ENCODE measurements at regions not wholly inside any gene's neighbourhood (a gene's known extent, or its start where the extent isn't known, plus 50 kb on each side); places are given as distances from the start of the nearest gene placed in this dataset.

DNA sequence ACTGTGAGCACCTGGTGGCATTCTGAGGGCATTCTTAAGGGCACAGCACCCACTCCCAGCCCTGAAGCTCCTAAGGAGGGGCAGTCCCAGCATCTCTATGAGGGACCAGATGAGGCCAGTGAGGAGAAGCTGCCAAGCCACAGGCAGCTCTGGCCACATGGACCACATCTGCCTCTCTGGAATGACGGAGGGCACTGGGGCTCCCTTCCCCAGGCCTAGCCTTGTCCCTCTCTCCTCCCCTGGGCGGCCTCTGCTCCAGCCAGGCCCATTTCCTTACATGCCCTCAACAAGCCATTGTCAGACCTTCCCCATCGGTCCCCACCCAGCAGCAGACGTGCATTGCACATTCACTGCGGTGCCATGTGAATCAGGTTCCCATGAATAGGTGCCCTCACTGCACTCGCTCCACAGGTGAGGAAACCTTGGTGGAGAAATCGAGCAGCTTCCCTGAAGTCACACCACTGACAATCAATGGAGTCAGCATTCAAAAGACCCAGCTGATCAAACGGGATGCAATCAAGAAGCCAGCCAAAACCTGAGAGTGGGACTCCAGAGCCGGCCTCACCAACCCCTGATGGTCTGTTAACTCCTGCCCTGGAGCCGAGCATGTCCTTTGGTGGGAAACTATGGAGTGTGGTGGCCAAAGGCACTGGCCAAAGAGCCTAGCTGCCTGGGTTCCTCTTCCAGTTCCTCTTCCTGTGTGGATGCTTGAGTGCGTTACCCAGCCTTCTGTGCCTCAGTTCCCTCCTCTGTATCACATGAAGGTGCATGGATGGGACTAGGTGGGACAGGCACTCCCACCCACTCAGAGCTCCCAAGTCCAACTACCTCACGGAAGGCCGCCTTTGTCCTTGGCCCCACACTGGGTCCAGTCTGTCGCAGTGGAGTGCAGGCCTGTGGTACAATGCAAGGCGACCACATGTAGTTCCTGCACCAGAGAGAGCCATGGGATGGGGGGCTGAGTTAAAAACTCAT lies 147.3 kb downstream of the ZFP36L2 start:
- H3K9ac ChIP-seq (ENCODE audit: low read depth in 1 of 2, low read length in 2 of 2): no peak overlapping the region
- peaks cover 35 to 38% of the 10 kb centered on the region in 2 donors for H3K4me1 ChIP-seq (ENCODE audit: control insufficient read depth in 1 of 2, insufficient read depth in 2 of 2, low read length in 2 of 2)
- H3K36me3 ChIP-seq (ENCODE audit: control insufficient read depth in 1 of 2, insufficient read depth in 2 of 2, low read length in 2 of 2): no peaks in the 10 kb centered on the region
- H3K27me3 ChIP-seq (ENCODE audit: control insufficient read depth in 1 of 2, insufficient read depth in 2 of 2, low read length in 2 of 2): no peaks in the 10 kb centered on the region
- H3K9me3 ChIP-seq (ENCODE audit: control insufficient read depth in 1 of 2, low read length in 2 of 2): no peaks in the 10 kb centered on the region
- H3K27ac ChIP-seq (ENCODE audit: low read depth, low read length): no peak overlapping the region
- no peak overlapping the region for H3K4me3 ChIP-seq (ENCODE audit: low read depth in 1 of 2, low read length in 2 of 2)

- no peaks in the 10 kb centered on the region for H3K27me3 ChIP-seq (ENCODE audit: control insufficient read depth in 1 of 2, insufficient read depth in 2 of 2, low read length in 2 of 2)
- H3K9ac ChIP-seq (ENCODE audit: low read depth in 1 of 2, low read length in 2 of 2): no peak overlapping the region
- H3K4me1 ChIP-seq (ENCODE audit: control insufficient read depth in 1 of 2, insufficient read depth in 2 of 2, low read length in 2 of 2): peaks cover 35 to 39% of the 10 kb centered on the region in 2 donors
- H3K27ac ChIP-seq (ENCODE audit: low read depth, low read length): no peak overlapping the region
- H3K36me3 ChIP-seq (ENCODE audit: control insufficient read depth in 1 of 2, insufficient read depth in 2 of 2, low read length in 2 of 2): no peaks in the 10 kb centered on the region
- no peaks in the 10 kb centered on the region for H3K9me3 ChIP-seq (ENCODE audit: control insufficient read depth in 1 of 2, low read length in 2 of 2)
- H3K4me3 ChIP-seq (ENCODE audit: low read depth in 1 of 2, low read length in 2 of 2): no peak overlapping the region
These were observed 148.1 kb downstream of the ZFP36L2 start for GRCh38 chr2:43078301-43078700.

DNA sequence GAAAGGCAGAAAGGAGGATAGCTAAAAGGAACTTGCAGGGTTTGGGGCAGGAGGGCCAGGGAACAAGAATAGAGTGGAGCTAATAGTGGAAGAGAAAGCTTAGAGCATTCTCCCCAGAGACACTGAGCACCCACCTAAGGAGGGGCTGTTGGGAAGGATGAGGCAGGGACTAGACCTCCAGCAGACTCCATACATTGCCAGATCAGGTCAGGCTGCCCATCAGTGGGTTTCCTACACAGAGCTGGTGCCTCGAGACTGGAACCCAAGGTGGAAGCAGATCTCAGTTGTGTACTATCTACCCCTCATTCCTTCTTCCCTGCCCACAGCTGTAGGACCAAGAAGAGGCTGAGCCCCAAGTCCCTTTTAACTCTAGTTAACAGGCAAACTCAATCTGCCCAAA lies 148.5 kb downstream of the ZFP36L2 start:
- no peak overlapping the region for H3K9ac ChIP-seq (ENCODE audit: low read depth in 1 of 2, low read length in 2 of 2)
- H3K4me1 ChIP-seq (ENCODE audit: control insufficient read depth in 1 of 2, insufficient read depth in 2 of 2, low read length in 2 of 2): peaks cover 33 to 37% of the 10 kb centered on the region in 2 donors
- no peaks in the 10 kb centered on the region for H3K9me3 ChIP-seq (ENCODE audit: control insufficient read depth in 1 of 2, low read length in 2 of 2)
- no peaks in the 10 kb centered on the region for H3K36me3 ChIP-seq (ENCODE audit: control insufficient read depth in 1 of 2, insufficient read depth in 2 of 2, low read length in 2 of 2)
- no peaks in the 10 kb centered on the region for H3K27me3 ChIP-seq (ENCODE audit: control insufficient read depth in 1 of 2, insufficient read depth in 2 of 2, low read length in 2 of 2)
- no peak overlapping the region for H3K4me3 ChIP-seq (ENCODE audit: low read depth in 1 of 2, low read length in 2 of 2)
- no peak overlapping the region for H3K27ac ChIP-seq (ENCODE audit: low read depth, low read length)

DNA sequence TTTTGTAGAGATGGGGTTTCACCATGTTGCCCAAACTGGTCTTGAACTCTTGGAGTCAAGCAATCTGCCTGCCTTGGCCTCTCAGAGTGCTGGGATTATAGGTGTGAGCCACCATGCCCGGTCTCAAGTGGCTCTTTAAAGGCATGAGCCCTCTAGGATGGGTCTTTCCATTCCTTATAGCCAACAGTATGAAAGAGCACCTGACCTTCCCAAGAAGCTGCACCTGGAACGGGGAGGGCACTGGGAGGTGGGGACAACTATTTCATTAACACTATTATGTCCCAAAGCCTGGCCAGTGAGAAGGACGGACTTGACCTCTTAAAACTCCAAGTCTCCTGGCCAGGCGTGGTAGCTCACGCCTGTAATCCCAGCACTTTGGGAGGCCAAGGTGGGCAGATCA lies 149.7 kb downstream of the ZFP36L2 start:
- H3K27me3 ChIP-seq (ENCODE audit: control insufficient read depth in 1 of 2, insufficient read depth in 2 of 2, low read length in 2 of 2): no peaks in the 10 kb centered on the region
- no peak overlapping the region for H3K27ac ChIP-seq (ENCODE audit: low read depth, low read length)
- no peaks in the 10 kb centered on the region for H3K9me3 ChIP-seq (ENCODE audit: control insufficient read depth in 1 of 2, low read length in 2 of 2)
- peaks cover 29 to 36% of the 10 kb centered on the region in 2 donors for H3K4me1 ChIP-seq (ENCODE audit: control insufficient read depth in 1 of 2, insufficient read depth in 2 of 2, low read length in 2 of 2)
- H3K36me3 ChIP-seq (ENCODE audit: control insufficient read depth in 1 of 2, insufficient read depth in 2 of 2, low read length in 2 of 2): no peaks in the 10 kb centered on the region
- H3K9ac ChIP-seq (ENCODE audit: low read depth in 1 of 2, low read length in 2 of 2): no peak overlapping the region
- no peak overlapping the region for H3K4me3 ChIP-seq (ENCODE audit: low read depth in 1 of 2, low read length in 2 of 2)

GRCh38 chr2:43075811-43076585 lies 150.4 kb downstream of the ZFP36L2 start:
- no peak overlapping the region for H3K9ac ChIP-seq (ENCODE audit: low read depth in 1 of 2, low read length in 2 of 2)
- no peaks in the 10 kb centered on the region for H3K36me3 ChIP-seq (ENCODE audit: control insufficient read depth in 1 of 2, insufficient read depth in 2 of 2, low read length in 2 of 2)
- H3K4me3 ChIP-seq (ENCODE audit: low read depth in 1 of 2, low read length in 2 of 2): no peak overlapping the region
- H3K9me3 ChIP-seq (ENCODE audit: control insufficient read depth in 1 of 2, low read length in 2 of 2): no peaks in the 10 kb centered on the region
- no peaks in the 10 kb centered on the region for H3K27me3 ChIP-seq (ENCODE audit: control insufficient read depth in 1 of 2, insufficient read depth in 2 of 2, low read length in 2 of 2)
- H3K27ac ChIP-seq (ENCODE audit: low read depth, low read length): peak overlapping the region; percentile 37
- peaks cover 31 to 37% of the 10 kb centered on the region in 2 donors for H3K4me1 ChIP-seq (ENCODE audit: control insufficient read depth in 1 of 2, insufficient read depth in 2 of 2, low read length in 2 of 2)

DNA sequence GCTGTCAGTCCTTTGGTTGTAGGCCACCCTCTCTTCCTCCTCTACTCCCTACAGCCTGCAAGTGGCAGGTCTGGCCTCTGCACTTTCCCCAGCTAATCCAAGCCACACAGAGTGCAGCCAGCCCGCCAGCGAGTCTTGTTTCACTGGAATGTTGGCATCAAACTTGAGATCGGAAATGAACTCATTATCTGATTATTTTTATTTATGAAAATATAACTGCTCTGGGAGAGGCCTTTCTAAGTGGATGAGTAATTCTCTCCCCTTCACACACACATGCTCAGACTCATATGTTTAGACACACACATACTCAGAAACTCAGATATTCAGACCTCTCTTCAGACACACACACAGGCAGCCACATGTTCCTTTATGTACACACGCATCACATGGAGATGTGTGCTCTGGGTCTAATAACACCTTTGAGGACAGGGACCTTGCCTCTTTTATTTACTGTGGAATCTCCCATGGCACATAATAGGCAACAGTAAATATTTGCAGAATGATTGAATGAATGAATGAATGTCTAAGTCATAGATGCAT lies 151.3 kb downstream of the ZFP36L2 start:
- Histone ChIP-seq H3K4me1 (ENCODE audit: control insufficient read depth in 1 of 2, insufficient read depth in 2 of 2, low read length in 2 of 2) (peaks cover 33 to 40% of the 10 kb centered on the region in 2 donors), H3K27me3 (ENCODE audit: control insufficient read depth in 1 of 2, insufficient read depth in 2 of 2, low read length in 2 of 2) (no peaks in the 10 kb centered on the region), H3K4me3 (ENCODE audit: low read depth in 1 of 2, low read length in 2 of 2) (no peak overlapping the region), H3K9ac (ENCODE audit: low read depth in 1 of 2, low read length in 2 of 2) (no peak overlapping the region), H3K9me3 (ENCODE audit: control insufficient read depth in 1 of 2, low read length in 2 of 2) (no peaks in the 10 kb centered on the region), H3K36me3 (ENCODE audit: control insufficient read depth in 1 of 2, insufficient read depth in 2 of 2, low read length in 2 of 2) (no peaks in the 10 kb centered on the region), H3K27ac (ENCODE audit: low read depth, low read length) (peak overlapping the region; percentile 57)

- H3K9ac ChIP-seq (ENCODE audit: low read depth in 1 of 2, low read length in 2 of 2): no peak overlapping the region
- H3K4me1 ChIP-seq (ENCODE audit: control insufficient read depth in 1 of 2, insufficient read depth in 2 of 2, low read length in 2 of 2): peaks cover 37 to 45% of the 10 kb centered on the region in 2 donors
These were observed 151.8 kb downstream of the ZFP36L2 start for GRCh38 chr2:43074592-43075053.

GRCh38 chr2:43074052-43074451 lies 152.4 kb downstream of the ZFP36L2 start:
- Histone ChIP-seq H3K27ac (ENCODE audit: low read depth, low read length) (no peak overlapping the region), H3K9ac (ENCODE audit: low read depth in 1 of 2, low read length in 2 of 2) (no peak overlapping the region), H3K9me3 (ENCODE audit: control insufficient read depth in 1 of 2, low read length in 2 of 2) (no peaks in the 10 kb centered on the region), H3K4me1 (ENCODE audit: control insufficient read depth in 1 of 2, insufficient read depth in 2 of 2, low read length in 2 of 2) (peaks cover 37 to 45% of the 10 kb centered on the region in 2 donors), H3K27me3 (ENCODE audit: control insufficient read depth in 1 of 2, insufficient read depth in 2 of 2, low read length in 2 of 2) (no peaks in the 10 kb centered on the region), H3K4me3 (ENCODE audit: low read depth in 1 of 2, low read length in 2 of 2) (no peak overlapping the region), H3K36me3 (ENCODE audit: control insufficient read depth in 1 of 2, insufficient read depth in 2 of 2, low read length in 2 of 2) (no peaks in the 10 kb centered on the region)

More at GRCh38 chr2:43074592-43075053, 151.8 kb downstream of the ZFP36L2 start:
- Histone ChIP-seq H3K9me3 (ENCODE audit: control insufficient read depth in 1 of 2, low read length in 2 of 2) (no peaks in the 10 kb centered on the region), H3K27ac (ENCODE audit: low read depth, low read length) (peak overlapping the region; percentile 57), H3K36me3 (ENCODE audit: control insufficient read depth in 1 of 2, insufficient read depth in 2 of 2, low read length in 2 of 2) (no peaks in the 10 kb centered on the region), H3K4me3 (ENCODE audit: low read depth in 1 of 2, low read length in 2 of 2) (no peak overlapping the region), H3K27me3 (ENCODE audit: control insufficient read depth in 1 of 2, insufficient read depth in 2 of 2, low read length in 2 of 2) (no peaks in the 10 kb centered on the region)

DNA sequence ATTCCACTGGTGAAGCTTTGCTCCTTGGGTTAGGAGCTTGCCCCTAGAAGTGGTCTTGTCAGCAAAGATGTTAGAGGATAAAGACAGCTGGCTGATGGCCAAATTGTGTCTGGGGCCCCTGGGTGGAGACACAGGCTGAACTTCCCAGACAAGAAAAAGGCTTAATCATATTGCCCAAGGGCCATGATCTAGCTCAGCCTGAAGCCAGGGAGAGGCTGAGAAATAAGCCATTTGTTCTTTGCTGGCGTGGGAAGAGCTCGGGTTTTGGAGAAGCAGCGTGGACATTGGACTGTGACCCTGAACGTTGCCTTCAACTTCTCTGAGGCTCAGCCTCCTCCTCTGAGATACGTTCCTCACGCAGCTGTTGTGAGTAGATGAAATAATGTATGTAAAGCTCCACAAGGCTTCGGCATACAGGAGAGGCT lies 153.0 kb downstream of the ZFP36L2 start:
- no peak overlapping the region for H3K9ac ChIP-seq (ENCODE audit: low read depth in 1 of 2, low read length in 2 of 2)

More for the DNA sequence above, 153.0 kb downstream of the ZFP36L2 start:
- peaks cover 37 to 45% of the 10 kb centered on the region in 2 donors for H3K4me1 ChIP-seq (ENCODE audit: control insufficient read depth in 1 of 2, insufficient read depth in 2 of 2, low read length in 2 of 2)
- H3K27ac ChIP-seq (ENCODE audit: low read depth, low read length): no peak overlapping the region
- no peaks in the 10 kb centered on the region for H3K36me3 ChIP-seq (ENCODE audit: control insufficient read depth in 1 of 2, insufficient read depth in 2 of 2, low read length in 2 of 2)
- no peaks in the 10 kb centered on the region for H3K27me3 ChIP-seq (ENCODE audit: control insufficient read depth in 1 of 2, insufficient read depth in 2 of 2, low read length in 2 of 2)
- no peaks in the 10 kb centered on the region for H3K9me3 ChIP-seq (ENCODE audit: control insufficient read depth in 1 of 2, low read length in 2 of 2)
- no peak overlapping the region for H3K4me3 ChIP-seq (ENCODE audit: low read depth in 1 of 2, low read length in 2 of 2)
